ENCODE measurements at regions not wholly inside any gene's neighbourhood (a gene's known extent, or its start where the extent isn't known, plus 50 kb on each side); places are given as distances from the start of the nearest gene placed in this dataset.

DNA sequence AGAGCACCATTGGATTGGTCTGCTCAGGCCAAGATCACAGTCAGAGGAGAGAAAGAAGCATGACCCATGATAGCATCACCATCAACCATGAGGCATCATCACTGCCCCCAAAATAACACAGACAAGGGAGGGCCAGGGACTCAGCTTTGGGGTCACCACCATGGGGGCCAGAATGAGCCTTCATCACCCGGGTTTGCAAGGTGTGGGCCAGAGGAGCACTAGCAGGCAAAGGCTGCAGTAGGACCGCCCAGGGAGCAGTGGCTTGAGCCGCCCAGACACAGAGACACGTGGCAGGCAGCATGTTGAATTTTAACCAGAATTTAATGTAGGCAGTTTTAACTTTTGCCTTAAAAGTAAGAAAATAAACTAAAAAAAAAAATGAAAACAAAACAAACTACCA is 53.7 kb upstream of the TMPRSS2 start:
- intact Hi-C loops (cut with DNase I), result no loop called here
- Histone ChIP-seq H3K36me3 (ENCODE audit: control insufficient read depth in 1 of 2, insufficient read depth in 2 of 2, low read length in 1 of 2) (no peaks in the 10 kb centered on the region), H3K27ac (ENCODE audit: low read depth in 1 of 2, low read length in 2 of 2) (no peak overlapping the region), H3K4me1 (ENCODE audit: control insufficient read depth in 1 of 2, insufficient read depth in 2 of 2, low read length in 2 of 2) (no peaks in the 10 kb centered on the region), H3K9me3 (ENCODE audit: control insufficient read depth, low read length) (no peaks in the 10 kb centered on the region), H3K4me3 (ENCODE audit: low read length in 2 of 2) (no peak overlapping the region), H3K27me3 (ENCODE audit: control insufficient read depth in 1 of 2, insufficient read depth in 2 of 2, low read length in 1 of 2) (peaks cover 0 to 2% of the 10 kb centered on the region in 2 donors)
- 82 to 91% methylated on average over 4 of the region's 4 CpGs for WGBS, 2 donors
- ATAC-seq (ENCODE audit: low FRiP score) (no peak), DNase-seq (no peak)

DNA sequence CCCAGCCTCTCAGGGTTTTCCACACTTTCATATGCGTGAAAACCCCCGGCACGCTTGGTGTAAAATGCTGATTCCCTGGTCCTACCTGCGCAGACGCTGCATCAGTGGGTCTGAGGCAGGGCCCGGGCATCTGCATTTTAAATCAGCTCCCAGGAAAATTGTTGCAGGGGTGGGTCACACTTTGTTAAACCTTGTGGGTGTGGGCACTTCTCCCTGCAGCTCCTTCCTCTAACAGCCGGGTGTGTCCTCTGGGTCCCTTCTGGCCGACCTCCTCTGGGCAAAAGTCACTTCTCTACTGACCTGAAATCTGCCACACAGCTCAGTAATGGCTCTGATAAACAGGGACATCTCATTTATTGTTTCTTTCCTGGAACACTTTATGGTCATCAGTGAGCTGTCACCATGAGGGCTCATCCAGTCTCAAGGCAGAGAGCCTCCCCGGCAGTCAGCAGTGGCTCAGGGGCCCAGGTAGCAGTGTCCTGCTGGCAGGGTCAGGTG is 52.8 kb upstream of the TMPRSS2 start:
- Histone ChIP-seq H3K4me1 (ENCODE audit: control insufficient read depth in 1 of 2, insufficient read depth in 2 of 2, low read length in 2 of 2) (no peaks in the 10 kb centered on the region), H3K9me3 (ENCODE audit: control insufficient read depth, low read length) (no peaks in the 10 kb centered on the region), H3K27ac (ENCODE audit: low read depth in 1 of 2, low read length in 2 of 2) (no peak overlapping the region), H3K27me3 (ENCODE audit: control insufficient read depth in 1 of 2, insufficient read depth in 2 of 2, low read length in 1 of 2) (peaks cover 0 to 2% of the 10 kb centered on the region in 2 donors), H3K4me3 (ENCODE audit: low read length in 2 of 2) (no peak overlapping the region), H3K36me3 (ENCODE audit: control insufficient read depth in 1 of 2, insufficient read depth in 2 of 2, low read length in 1 of 2) (no peaks in the 10 kb centered on the region)
- WGBS, 2 donors, result 37 to 42% methylated on average over 9 of the region's 9 CpGs
- DNase-seq (no peak), ATAC-seq (ENCODE audit: low FRiP score) (no peak)
- intact Hi-C loops (cut with DNase I), result no loop called here

DNA sequence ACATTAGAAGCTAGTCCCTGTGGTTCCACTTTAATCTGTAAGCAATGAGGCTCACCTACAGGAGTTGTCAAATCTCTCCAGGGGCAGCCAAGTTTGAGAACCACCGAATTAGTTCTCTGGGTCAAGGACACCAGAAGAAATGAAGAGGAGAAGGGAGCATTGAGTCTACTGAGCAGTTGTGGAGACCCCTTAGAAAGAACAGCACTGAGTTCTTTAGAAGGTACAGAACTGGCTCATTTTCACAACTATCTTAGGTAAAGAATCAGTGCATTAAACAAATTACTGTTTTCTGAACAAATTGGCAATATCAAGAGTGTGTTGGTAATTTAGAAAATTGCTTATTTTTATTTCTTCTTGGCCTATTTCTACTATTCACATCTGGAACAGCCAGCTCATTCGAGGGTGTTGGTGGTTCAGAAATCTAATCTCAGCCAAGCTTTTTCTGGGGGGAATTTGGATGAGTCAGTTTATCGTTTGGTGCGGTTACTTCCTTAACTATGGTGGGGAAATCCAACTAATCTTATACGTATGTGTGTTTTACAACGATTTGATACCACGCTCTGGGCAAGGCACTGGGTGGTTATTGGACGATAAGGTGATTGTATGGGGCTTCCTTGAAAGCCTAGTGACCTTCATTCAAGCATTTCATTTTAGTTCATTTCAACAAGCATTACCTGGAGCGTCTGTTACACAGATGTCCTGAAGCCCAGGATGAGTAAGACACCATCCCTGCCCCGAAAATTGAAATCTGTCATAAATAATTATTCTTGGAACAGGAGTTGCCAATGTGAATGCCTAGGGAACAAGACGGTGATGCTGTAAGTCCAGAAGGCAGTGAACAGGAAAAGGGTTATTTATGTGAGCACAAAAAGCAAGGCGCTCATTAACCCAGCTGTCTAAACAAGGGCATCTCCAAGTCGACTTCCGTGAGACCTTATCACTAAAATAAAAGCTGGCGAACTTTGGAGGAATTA is 52.0 kb upstream of the TMPRSS2 start:
- no peak overlapping the region for H3K4me3 ChIP-seq (ENCODE audit: low read length in 2 of 2)
- no peaks in the 10 kb centered on the region for H3K4me1 ChIP-seq (ENCODE audit: control insufficient read depth in 1 of 2, insufficient read depth in 2 of 2, low read length in 2 of 2)
- H3K36me3 ChIP-seq (ENCODE audit: control insufficient read depth in 1 of 2, insufficient read depth in 2 of 2, low read length in 1 of 2), result no peaks in the 10 kb centered on the region
- 44 to 49% methylated on average over 15 of the region's 15 CpGs for WGBS, 2 donors
- ATAC-seq (ENCODE audit: low FRiP score), result no peak
- intact Hi-C loops (cut with DNase I), result no loop called here
- DNase-seq, result no peak
- no peak overlapping the region for H3K27ac ChIP-seq (ENCODE audit: low read depth in 1 of 2, low read length in 2 of 2)
- no peaks in the 10 kb centered on the region for H3K9me3 ChIP-seq (ENCODE audit: control insufficient read depth, low read length)
- peaks cover 0 to 2% of the 10 kb centered on the region in 2 donors for H3K27me3 ChIP-seq (ENCODE audit: control insufficient read depth in 1 of 2, insufficient read depth in 2 of 2, low read length in 1 of 2)

DNA sequence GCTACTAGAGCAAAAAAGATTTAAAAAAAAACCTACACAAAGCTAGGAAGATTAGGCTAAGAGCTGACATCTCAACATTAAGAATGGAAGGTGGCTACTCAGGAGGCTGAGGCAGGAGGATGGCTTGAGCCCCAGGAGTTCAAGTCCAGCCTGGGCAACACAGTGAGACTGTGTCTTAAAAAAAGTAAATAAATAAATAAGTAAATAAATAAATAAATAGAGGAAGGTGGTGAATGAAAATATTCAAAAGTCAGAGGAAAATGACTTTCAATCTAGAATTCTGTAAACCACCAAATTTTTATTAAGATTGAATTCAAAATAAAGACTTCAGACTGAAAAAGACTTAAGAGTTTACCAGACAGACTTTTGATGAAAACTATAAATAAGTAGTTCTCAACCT is 50.9 kb upstream of the TMPRSS2 start:
- DNase-seq (no peak), ATAC-seq (ENCODE audit: low FRiP score) (no peak)
- peaks cover 0 to 2% of the 10 kb centered on the region in 2 donors for H3K27me3 ChIP-seq (ENCODE audit: control insufficient read depth in 1 of 2, insufficient read depth in 2 of 2, low read length in 1 of 2)
- no peaks in the 10 kb centered on the region for H3K4me1 ChIP-seq (ENCODE audit: control insufficient read depth in 1 of 2, insufficient read depth in 2 of 2, low read length in 2 of 2)
- intact Hi-C loops (cut with DNase I), result no loop called here
- no peak overlapping the region for H3K27ac ChIP-seq (ENCODE audit: low read depth in 1 of 2, low read length in 2 of 2)
- no peak overlapping the region for H3K4me3 ChIP-seq (ENCODE audit: low read length in 2 of 2)
- no peaks in the 10 kb centered on the region for H3K9me3 ChIP-seq (ENCODE audit: control insufficient read depth, low read length)
- H3K36me3 ChIP-seq (ENCODE audit: control insufficient read depth in 1 of 2, insufficient read depth in 2 of 2, low read length in 1 of 2), result no peaks in the 10 kb centered on the region

DNA sequence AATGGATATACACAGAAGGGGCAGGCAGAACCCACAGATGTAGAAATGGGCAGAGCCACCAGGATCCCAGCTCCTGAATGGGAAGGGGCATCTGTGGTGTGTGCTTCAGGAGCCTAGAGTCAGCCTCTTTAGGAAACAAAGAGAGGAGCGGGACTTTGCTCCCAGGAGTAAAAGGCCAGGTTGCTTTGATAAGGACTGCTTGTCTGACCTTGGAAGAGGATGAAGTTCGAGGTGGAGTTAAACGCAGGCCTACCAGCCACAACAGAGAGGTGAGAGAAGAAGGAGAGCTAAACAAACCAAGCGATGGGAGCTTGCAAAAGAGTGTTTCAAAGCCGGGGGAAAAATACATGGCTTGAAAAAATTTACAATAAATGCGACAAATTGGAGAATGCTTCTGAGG is 49.9 kb upstream of the TMPRSS2 start:
- H3K27ac ChIP-seq (ENCODE audit: low read depth in 1 of 2, low read length in 2 of 2), result no peak overlapping the region
- no peak overlapping the region for H3K4me3 ChIP-seq (ENCODE audit: low read length in 2 of 2)
- DNase-seq, result no peak
- H3K4me1 ChIP-seq (ENCODE audit: control insufficient read depth in 1 of 2, insufficient read depth in 2 of 2, low read length in 2 of 2), result no peaks in the 10 kb centered on the region
- H3K36me3 ChIP-seq (ENCODE audit: control insufficient read depth in 1 of 2, insufficient read depth in 2 of 2, low read length in 1 of 2), result no peaks in the 10 kb centered on the region
- intact Hi-C loops (cut with DNase I), result no loop called here
- H3K27me3 ChIP-seq (ENCODE audit: control insufficient read depth in 1 of 2, insufficient read depth in 2 of 2, low read length in 1 of 2), result peaks cover 0 to 2% of the 10 kb centered on the region in 2 donors
- no peak for ATAC-seq (ENCODE audit: low FRiP score)
- no peaks in the 10 kb centered on the region for H3K9me3 ChIP-seq (ENCODE audit: control insufficient read depth, low read length)
- 82 to 83% methylated on average over 6 of the region's 6 CpGs for WGBS, 2 donors
